ENCODE measurements at regions not wholly inside any gene's neighbourhood (a gene's known extent, or its start where the extent isn't known, plus 50 kb on each side); places are given as distances from the start of the nearest gene placed in this dataset.
"Not testable (repeated sequence)": the region's sequence is repeated elsewhere in the genome, so short reads cannot be mapped to it uniquely, and the experiment has no call there.

DNA sequence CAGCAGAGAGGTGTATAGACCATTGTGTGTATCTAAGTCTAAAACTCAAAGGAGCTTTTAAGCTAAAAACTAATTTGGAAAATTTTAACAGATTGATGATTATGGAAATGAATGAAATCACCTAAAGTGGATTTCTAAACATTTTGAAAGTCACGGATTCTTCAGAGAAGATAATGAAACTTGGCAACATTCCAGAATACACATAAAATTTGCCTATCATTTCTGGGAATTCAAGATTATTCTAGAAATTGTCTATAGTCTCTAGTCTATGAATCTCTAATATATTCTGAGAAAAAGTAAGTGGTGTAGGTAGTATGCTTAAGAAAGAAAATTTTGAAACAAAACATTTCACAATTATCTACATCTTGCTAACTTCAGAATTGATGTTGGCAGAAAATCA, 1117.9 kb upstream of the CNTN5 start:
- no peak for DNase-seq (ENCODE audit: low read depth in 2 of 3, low spot score in 2 of 3)

DNA sequence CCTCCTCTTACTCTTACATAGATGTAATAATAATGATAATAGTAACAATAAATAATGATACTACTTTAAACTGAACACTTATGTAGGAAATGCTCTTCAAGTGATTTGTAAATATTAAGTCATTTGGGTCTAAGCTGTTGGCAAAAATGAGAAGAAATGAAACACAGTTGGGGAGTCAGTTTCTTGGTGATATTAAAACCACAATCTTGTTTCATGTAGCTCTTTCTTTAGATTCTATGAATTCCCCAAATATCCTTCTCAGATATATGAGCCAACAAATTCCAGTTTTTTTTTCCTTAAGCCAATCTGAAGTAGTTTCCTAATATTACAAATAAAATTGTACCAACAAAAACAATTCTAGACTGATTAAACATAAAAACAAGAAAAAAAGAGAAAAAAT, 1115.6 kb upstream of the CNTN5 start:
- DNase-seq (ENCODE audit: low read depth in 2 of 3, low spot score in 2 of 3) = no peak

DNA sequence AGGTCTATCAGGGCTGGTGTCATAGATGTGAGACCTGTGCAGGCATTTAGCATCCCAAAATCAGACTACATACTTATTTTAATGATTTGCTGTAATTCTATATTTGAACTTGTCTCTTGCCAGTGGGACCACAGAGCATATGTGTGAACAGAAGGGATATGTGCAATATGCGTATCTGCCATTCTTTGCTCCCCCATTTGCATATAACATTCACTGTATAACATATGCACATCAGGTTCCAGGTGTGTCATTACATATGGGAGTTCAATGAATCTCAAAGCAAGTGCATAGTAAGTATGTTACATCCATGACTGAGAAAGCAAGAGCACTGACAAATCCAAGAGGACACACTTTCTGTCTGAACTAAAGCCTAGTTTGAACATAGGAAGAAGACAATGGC, 1115.1 kb upstream of the CNTN5 start:
- DNase-seq (ENCODE audit: low read depth in 2 of 3, low spot score in 2 of 3) = no peak

DNA sequence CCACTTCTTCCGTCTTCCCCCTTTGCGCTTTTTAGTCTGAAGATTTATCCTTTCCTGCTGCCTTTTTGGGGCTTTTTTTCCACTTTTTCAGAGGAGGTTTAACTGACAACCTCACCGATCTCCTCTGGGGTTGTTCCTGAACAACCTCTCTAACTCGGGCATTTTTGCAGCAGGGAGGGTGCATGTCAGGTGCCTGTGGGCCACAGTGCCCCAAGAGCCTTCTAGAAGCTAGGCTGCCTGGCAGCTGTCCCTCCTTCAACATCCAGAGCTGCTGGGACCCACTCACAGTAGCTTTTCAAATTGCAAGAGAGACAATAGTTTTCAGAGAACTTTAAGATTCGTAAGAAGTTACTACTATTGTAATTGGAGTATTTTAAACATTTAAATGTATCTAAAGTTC, 1112.4 kb upstream of the CNTN5 start:
- DNase-seq (ENCODE audit: low read depth in 2 of 3, low spot score in 2 of 3) = no peak

DNA sequence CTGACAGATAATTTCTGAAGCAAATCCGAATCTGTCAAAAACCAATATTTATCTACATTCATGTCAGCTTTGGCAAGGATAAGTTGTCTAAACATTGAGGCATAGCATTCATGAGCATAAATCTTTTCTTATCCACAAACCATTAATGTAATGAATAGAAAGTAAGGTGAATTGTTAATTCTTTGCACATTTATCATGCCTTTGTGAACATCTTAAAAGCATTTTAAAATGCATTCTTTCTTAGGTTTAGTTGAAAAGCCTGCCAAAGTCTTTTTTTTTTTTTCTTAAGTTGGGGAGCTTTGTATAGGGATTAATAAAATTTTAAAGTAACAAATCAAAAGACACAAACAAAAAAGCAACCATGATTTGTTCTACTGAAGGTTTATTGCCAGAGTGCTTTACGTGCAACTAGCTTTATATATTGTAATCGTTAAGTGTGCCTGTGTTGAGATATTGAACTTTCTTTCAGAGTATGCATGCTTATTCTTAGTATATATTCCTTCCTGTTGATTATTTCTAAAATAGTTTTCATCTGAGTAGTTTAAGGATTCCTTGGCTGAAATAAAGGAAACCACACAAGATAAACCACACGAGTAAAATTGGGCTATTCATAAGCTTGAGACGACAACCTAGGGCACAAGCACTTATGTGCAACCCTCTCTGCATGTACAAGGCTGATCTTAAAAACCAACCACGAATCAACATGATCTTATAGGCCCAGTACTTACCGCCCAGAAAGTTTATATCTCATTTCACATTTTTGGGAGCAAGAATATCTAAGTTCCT, 1110.9 kb upstream of the CNTN5 start:
- DNase-seq (ENCODE audit: low read depth in 2 of 3, low spot score in 2 of 3) = no peak

DNA sequence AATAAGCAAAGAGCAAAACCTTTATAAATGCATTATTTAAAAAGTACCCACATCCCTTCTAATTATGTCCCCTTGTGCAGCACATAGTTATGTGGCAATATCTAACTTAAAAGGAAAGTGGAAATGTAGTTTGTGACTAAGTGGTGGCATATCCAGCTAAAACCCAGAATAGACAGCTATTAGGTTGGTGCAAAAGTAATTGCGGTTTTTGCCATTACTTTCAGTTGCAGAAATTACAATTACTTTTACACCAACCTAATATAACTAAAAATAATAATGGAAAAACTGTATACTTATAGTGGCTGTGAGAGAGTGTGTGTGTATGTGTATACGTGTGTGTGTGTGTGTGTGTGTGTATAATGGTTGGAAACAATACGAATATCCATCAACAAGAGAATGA, 1108.1 kb upstream of the CNTN5 start:
- no peak for DNase-seq (ENCODE audit: low read depth in 2 of 3, low spot score in 2 of 3)

DNA sequence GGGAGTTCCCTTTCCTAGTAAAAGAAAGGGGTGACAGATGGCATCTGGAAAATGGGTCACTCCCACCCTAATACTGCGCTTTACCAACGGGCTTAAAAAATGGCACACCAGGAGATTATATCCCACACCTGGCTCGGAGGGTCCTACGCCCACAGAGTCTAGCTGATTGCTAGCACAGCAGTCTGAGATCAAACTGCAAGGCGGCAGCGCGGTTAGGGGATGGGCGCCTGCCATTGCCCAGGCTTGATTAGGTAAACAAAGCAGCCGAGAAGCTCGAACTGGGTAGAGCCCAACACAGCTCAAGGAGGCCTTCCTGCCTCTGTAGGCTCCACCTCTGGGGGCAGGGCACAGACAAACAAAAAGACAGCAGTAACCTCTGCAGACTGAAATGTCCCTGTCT, 1097.8 kb upstream of the CNTN5 start:
- not testable (repeated sequence) for DNase-seq (ENCODE audit: low read depth in 2 of 3, low spot score in 2 of 3)

DNA sequence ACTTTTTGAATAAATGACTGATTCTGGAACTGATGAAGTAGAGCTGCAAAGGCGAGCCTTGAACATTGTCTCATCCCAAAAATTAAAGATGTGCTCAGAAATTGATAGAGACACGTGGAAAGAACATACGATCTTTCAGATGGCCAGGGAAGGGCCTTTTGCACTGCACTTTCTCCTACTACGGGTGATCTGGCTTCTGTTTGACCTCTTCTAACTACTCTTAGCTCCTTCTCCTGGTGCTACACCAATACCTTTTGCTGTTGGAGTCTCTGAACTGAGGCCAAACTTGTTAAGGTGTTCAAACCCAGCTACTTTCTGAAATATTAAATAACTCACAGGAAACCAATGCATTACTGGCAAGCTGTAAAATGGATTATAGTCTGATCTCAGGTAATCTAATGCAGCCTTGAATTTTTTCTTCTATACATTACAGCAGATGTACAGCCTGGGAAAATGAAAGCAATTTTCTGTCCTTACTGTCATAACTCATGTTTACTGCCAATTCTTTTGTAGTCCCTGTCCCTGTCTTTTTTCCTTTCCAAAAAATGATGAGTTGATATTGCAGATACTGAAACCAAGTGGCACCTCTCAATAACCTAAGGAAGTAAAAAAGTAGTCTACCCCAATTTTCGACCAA, 1086.1 kb upstream of the CNTN5 start:
- no peak for DNase-seq (ENCODE audit: low read depth in 2 of 3, low spot score in 2 of 3)

DNA sequence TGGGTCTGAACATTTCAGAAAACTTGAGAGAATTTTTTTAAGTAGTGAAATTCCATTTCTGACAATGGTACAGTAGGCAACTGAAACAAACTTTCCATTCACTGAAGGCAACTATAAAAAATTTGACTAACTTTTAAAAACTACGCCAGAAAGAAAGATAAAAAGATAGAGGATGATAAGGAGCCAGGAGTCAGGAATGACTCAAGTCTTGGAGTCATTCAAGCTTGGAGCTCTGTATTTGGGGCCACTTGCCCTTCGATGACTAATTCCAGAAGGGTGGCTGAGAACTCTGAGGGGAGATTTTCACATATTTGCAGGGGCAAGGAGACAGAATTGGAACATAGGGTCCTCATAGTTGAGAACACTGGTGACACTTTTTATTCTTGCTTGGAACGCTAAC, 1083.2 kb upstream of the CNTN5 start:
- no peak for DNase-seq (ENCODE audit: low read depth in 2 of 3, low spot score in 2 of 3)

DNA sequence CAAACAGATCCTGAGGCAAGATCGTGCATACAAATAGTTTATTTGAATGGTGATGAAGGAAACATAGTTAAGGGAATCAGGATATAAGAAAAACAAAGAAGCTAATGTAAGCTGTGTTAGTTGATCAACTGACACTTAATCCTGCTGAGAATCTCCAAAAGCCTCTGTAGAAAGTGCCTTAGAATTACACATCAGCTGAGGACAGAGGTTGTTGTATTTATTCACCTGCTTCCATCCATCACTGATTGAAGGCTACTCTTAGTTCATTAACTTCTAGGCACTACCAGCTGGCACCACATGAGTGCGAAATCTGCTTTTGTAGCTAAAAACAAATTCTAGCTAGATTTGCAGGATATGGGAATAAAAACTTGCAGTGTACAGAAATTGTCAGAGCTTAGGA, 1082.0 kb upstream of the CNTN5 start:
- no peak for DNase-seq (ENCODE audit: low read depth in 2 of 3, low spot score in 2 of 3)

DNA sequence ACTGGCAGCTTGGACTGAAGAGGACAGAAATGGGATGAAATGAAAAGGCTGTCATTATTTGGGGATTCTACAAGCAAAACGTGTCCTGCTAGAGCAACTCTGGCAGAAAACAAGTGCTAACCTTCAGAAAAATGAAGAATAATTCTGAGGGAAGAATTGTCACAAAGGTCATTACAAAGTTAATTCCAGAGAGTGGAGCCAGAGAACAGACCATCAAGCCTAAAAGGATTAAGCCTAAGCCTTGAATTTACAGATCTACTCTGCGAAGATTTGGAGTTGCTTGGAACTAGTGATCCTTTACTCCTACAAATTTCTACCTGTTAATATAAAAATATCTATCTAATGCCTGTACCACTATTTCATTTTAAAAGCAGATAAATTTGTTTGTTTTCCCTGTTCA, 1077.3 kb upstream of the CNTN5 start:
- DNase-seq (ENCODE audit: low read depth in 2 of 3, low spot score in 2 of 3) = no peak

DNA sequence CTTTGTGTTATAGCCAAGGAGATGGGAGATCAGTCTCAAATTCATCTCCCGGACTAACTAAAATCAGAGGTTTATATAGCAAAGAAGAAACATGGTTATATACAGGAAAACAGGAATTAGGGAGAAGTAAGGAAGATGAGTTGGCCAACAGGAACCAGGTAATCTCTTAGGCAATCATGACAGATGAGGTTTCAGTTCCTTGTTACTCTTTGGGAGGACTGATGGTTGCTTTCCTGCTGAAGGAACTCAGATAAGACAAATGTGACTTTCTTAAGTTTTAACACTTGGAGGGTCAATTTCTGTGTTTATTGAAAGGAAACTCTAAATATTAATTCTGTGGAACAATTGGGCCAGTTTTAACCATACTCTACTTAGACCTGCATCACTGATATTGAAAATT, 1072.0 kb upstream of the CNTN5 start:
- DNase-seq (ENCODE audit: low read depth in 2 of 3, low spot score in 2 of 3) = no peak

DNA sequence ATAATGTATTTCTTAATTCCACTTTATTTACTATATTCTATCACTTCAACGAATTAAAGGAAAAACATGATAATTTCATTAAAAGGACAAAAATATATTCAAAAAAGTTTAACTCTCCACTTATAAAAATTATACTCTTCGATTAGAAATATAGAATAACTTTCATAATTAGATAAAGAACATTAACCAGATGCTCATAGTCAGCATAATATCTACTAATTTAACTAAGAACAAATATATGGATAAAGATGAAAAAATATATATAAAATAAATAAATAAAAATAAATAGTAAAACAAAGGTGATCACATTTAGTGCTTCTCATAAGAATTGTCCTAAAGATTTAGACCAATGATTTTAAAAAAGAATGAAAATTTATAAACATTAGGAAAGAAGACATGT, 1065.2 kb upstream of the CNTN5 start:
- DNase-seq (ENCODE audit: low read depth in 2 of 3, low spot score in 2 of 3) = no peak

DNA sequence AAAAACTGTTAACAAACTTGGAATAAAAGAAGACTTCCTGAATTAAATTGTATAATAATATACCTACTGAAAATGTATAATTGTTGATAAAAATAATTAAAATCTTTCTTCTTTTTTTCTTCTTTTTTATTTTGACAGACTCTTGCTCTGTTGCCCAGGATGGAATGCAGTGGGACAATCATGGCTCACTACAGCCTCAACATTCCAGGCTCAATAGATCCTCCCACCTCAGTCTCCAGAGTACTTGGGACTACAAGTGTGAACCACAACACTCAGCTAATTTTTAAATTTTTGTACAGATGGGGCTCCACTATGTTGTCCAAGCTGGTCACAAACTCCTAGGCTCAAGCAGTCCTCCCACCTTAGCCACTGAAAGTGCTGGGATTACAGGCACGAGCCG, 1063.8 kb upstream of the CNTN5 start:
- DNase-seq (ENCODE audit: low read depth in 2 of 3, low spot score in 2 of 3) = no peak

DNA sequence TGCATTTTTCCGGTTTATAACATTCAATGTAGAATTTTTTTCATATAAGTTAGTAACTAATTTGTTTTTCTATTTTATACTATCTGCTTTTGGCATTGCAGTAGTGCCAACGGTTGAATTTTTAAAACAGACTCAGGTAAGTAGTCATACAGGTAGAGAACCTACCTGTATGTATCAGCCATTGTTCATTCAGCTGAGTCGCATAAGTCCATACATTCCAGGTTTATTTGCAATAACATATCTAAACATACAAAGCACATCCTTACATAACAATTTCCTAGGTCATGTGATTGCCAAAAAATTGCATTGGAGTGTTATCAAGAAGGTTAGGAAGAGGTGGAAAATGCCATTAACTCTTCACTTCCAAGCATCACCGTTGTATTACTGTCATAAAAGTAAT, 1059.3 kb upstream of the CNTN5 start:
- DNase-seq (ENCODE audit: low read depth in 2 of 3, low spot score in 2 of 3) = no peak

DNA sequence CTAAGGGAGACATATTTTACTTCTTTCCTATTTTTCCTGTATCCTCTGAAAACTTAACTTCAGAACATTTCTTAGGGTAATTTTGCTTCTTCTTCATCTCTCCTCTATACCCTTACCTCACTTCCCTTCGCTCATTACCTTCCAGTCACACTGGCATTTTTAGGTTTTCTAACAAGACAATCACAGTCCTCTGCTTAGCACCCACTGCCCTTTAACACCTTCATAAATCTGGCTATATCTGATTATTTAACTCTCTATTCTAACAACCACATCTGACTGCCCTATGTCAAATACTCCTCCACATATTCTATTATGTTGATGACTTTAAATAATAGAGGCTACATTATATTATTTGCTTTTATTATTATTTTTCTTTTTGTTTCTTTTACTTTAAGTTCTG, 1058.0 kb upstream of the CNTN5 start:
- DNase-seq (ENCODE audit: low read depth in 2 of 3, low spot score in 2 of 3) = no peak

DNA sequence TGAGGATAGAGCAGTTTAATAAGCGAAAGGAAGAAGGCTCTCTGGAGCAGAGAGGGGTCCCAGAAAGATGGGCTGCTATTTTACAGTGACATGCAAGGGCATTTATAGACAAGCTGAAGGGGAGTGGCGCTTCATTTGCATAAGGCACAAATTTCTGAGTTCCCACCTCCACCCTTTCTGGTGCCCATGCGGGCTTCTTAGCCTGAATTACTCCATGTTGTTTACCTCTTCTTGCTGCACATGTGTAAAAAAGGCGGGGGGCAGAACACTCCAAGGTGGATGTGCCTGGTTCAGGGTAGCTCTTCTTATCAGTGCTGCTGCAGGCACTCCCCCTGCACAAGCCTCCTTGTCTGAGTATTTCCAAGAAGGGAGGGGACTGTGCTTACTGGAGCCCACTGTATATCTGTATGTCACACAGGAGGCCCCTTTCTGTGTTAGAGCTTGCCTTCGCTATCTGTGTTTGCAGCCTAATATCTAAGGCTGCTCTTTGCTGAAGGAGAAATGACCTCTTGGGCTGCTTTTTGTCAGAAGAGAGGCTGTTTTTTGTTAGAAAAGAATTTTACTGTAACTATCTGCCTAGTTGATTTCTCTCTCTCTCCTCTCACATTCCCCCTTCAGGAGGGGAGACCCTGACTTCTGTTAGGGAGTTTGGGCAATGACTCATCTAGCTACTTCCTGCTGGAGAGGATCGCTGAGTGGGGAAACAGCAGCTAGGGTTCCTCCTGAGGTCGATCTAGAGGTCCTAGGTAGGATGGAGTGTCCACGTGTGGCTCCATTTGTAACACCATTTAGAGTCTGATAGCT, 1057.0 kb upstream of the CNTN5 start:
- peak in 1 of 3 donors; percentile 3 for DNase-seq (ENCODE audit: low read depth in 2 of 3, low spot score in 2 of 3)

DNA sequence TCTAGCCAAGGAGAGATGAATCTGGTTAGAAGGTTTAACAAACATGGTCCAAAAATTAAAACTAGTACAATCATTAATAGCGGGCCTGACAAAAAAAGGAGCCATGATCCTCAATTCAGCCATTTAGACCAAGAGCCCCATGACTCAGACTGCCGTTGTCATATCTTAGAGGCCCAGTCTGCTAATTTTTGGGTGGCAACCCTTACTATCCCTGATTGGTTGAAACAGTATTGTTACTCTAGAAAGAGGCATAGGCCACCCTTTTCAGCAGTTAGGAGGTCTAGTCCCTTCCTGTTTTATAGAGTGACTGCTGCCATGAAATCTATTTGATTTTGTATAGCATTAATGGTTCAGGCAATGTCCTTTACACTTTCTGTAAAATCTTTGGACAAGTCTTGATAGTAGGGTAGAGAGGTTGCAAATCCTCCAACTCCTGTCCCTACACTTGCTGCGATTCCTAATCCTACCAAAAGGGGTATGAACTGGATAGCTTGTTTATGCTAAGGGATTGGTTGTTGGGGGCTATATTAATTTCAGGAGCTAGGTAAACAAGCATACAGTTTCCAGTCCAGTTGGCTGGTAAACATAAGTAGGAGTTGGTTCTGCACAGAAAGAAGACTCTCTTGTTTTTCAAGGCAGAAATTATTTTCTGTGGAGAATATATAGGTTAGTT, 1056.3 kb upstream of the CNTN5 start:
- no peak for DNase-seq (ENCODE audit: low read depth in 2 of 3, low spot score in 2 of 3)

DNA sequence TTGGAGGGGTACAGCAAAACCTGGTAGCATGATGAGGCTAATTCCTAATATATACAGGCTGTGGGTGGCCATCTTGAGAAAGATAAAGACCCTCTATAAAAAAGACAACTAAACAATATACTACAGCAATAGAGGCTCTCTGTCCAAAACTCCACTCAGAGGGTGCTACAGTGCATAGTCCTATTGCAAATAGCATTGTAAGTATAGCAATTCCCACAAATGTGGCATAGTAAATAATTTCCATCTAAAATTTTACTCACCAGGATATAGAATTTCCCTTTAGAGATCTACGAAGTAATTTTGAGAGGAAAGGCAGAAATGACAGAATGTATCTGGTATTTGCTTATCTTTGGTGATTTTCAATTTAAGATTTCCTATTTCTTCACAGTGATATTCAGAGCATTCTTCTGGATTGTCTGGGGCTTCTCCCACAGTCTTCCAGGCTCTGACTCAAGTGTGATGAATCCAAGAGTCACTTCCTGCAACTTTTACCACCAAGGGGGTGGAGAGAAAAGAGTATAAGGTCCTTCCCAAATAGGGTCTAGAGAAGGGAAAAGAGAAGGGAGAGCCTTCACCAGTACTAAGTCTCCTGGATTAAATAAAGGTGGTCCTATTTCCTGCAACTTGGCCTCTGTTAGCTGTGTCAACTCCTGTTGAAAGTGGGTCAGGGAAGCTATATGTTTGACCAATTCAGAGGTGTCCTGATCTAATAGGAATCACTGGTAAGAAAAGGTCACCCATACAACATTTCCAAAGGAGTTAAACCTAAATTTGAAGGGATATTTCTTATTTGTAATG, 1054.7 kb upstream of the CNTN5 start:
- DNase-seq (ENCODE audit: low read depth in 2 of 3, low spot score in 2 of 3) = no peak

DNA sequence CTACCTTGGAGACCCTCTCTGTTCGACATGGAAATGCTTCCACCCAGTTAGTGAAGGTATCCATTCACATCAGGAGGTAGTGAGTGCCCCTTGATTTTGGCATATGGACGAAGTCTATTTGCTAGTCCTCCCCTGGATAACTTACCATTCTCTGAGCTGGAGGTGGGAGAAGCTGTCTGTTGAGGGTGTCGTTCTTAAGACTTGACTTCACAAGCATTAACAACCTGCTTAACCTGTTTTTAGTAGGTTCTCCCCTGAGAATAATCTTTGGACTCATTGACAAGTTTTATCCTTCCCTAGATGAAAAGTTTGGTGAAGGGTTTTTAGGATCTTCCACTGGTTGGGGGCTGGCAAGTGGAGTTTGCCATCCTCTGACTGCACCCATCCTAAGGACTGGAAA, 1053.8 kb upstream of the CNTN5 start:
- DNase-seq (ENCODE audit: low read depth in 2 of 3, low spot score in 2 of 3) = no peak

DNA sequence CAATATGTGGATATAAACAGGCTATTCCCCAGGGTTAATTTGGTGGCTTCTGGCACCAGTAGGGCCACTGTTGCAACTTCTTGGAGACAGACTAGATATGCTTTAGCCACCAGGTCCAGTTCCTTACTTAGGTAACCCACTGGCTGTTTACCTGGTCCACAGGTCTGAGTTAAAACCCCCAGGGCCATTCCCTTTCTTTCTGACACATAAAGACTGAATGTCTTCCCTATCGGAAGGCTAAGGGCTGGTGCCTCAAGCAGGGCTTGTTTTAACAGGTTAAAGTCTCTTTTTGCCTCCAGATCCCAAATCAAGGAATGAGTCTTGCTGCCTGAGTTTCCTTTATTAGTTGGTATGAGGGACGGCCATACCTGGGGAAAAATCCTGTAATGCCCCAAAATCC, 1052.7 kb upstream of the CNTN5 start:
- DNase-seq (ENCODE audit: low read depth in 2 of 3, low spot score in 2 of 3) = no peak
